ENCODE measurements at regions not wholly inside any gene's neighbourhood (a gene's known extent, or its start where the extent isn't known, plus 50 kb on each side); places are given as distances from the start of the nearest gene placed in this dataset.

DNA sequence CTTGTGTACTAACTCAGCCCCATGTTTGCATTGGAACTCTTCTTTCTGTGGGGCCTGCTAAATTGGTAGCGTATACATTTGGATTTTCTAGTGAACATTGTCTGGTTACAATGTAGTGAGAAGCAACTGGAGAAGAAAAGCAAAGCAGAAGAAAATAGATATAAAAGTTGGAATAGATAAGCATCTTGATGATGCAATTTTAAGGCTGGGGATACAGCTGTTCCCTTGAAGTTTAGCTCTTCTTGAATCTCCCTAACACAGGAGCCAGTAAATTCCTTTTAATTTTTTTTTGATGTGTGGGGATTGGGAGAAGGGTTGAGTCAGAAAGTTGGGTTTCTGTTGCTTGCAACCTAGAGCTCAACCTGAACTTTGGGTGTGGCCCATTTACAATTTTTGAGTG, 308.1 kb downstream of the STIM2 start:
- TF ChIP-seq POLR2A (IDR thresholded peaks at IDR 0.05), result no peak
- TF ChIP-seq, protein P1, sequence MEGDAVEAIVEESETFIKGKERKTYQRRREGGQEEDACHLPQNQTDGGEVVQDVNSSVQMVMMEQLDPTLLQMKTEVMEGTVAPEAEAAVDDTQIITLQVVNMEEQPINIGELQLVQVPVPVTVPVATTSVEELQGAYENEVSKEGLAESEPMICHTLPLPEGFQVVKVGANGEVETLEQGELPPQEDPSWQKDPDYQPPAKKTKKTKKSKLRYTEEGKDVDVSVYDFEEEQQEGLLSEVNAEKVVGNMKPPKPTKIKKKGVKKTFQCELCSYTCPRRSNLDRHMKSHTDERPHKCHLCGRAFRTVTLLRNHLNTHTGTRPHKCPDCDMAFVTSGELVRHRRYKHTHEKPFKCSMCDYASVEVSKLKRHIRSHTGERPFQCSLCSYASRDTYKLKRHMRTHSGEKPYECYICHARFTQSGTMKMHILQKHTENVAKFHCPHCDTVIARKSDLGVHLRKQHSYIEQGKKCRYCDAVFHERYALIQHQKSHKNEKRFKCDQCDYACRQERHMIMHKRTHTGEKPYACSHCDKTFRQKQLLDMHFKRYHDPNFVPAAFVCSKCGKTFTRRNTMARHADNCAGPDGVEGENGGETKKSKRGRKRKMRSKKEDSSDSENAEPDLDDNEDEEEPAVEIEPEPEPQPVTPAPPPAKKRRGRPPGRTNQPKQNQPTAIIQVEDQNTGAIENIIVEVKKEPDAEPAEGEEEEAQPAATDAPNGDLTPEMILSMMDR (IDR thresholded peaks at IDR 0.05), result no peak
